RWPE2 (cell line): ENCODE measurements at regions not wholly inside any gene's neighbourhood (a gene's known extent, or its start where the extent isn't known, plus 50 kb on each side); places are given as distances from the start of the nearest gene placed in this dataset.
"Not testable (repeated sequence)": the region's sequence is repeated elsewhere in the genome, so short reads cannot be mapped to it uniquely, and the experiment has no call there.

Source experiments
- ATAC-seq: fragments of 200-7000 bp; cut with Tn5 transposase; 3 replicates; pipeline ENCODE4 v1.9.1; 2021; ENCODE audit warnings: low read depth
- DNase-seq: peaks from one replicate; pipeline ENCODE4 v3.0.0-alpha.2; 2020; ENCODE audit warnings: low spot score
- H3K27ac ChIP-seq: fragments of 450-650 bp; 2 replicates; pipeline ENCODE4 v1.5.1; 2017; ENCODE audit warnings: mild to moderate bottlenecking; ENCODE audit not compliant: poor library complexity, severe bottlenecking
- H3K27me3 ChIP-seq: fragments of 250-450 bp; sonication (Bioruptor Pico); 2 replicates; pipeline ENCODE4 v1.5.1; 2021; ENCODE audit warnings: mild to moderate bottlenecking, moderate library complexity; ENCODE audit not compliant: insufficient read depth, poor library complexity, severe bottlenecking
- H3K36me3 ChIP-seq: fragments of 250-450 bp; sonication (Bioruptor Pico); 2 replicates; pipeline ENCODE4 v1.5.1; 2020; ENCODE audit warnings: low read depth, mild to moderate bottlenecking, moderate library complexity
- H3K4me1 ChIP-seq: fragments of 250-450 bp; sonication (Bioruptor Pico); 2 replicates; pipeline ENCODE4 v1.5.1; 2021; ENCODE audit warnings: mild to moderate bottlenecking, moderate library complexity; ENCODE audit not compliant: insufficient read depth, poor library complexity, severe bottlenecking
- H3K4me3 ChIP-seq: fragments of 250-450 bp; sonication (Bioruptor Pico); 2 replicates; pipeline ENCODE4 v1.5.1; 2021; ENCODE audit warnings: mild to moderate bottlenecking, moderate library complexity; ENCODE audit not compliant: severe bottlenecking
- H3K9me3 ChIP-seq: fragments of 250-450 bp; sonication (Bioruptor Pico); 2 replicates; pipeline ENCODE4 v1.5.1; 2021; ENCODE audit warnings: mild to moderate bottlenecking, moderate library complexity; ENCODE audit not compliant: severe bottlenecking
- CTCF ChIP-seq: fragments of 450-650 bp; IDR thresholded peaks from one replicate; pipeline ENCODE4 v1.5.1; 2017; ENCODE audit warnings: mild to moderate bottlenecking, moderate library complexity; ENCODE audit not compliant: poor library complexity, severe bottlenecking

- H3K4me3 ChIP-seq: no peak overlapping the region
- H3K27ac ChIP-seq: no peak overlapping the region
- no peaks in the 10 kb centered on the region for H3K9me3 ChIP-seq
- H3K4me1 ChIP-seq: peaks cover 11% of the 10 kb centered on the region
- no peak for DNase-seq
- no peak for ATAC-seq
- TF ChIP-seq CTCF: no peak
- H3K36me3 ChIP-seq: no peaks in the 10 kb centered on the region
- no peaks in the 10 kb centered on the region for H3K27me3 ChIP-seq
These were observed 549.0 kb upstream of the GRID2 start for GRCh38 chr4:91754716-91755115.

- H3K9me3 ChIP-seq: no peaks in the 10 kb centered on the region
- no peaks in the 10 kb centered on the region for H3K36me3 ChIP-seq
- H3K27me3 ChIP-seq: no peaks in the 10 kb centered on the region
- no peak for TF ChIP-seq CTCF
- peak overlapping the region; percentile 15 for H3K27ac ChIP-seq
- ATAC-seq (peak; percentile 99), DNase-seq (no peak)
- no peak overlapping the region for H3K4me3 ChIP-seq
- H3K4me1 ChIP-seq: peaks cover 11% of the 10 kb centered on the region
These were observed 545.3 kb upstream of the GRID2 start for GRCh38 chr4:91758487-91758886.

GRCh38 chr4:91764085-91764484 is 539.7 kb upstream of the GRID2 start:
- DNase-seq (no peak), ATAC-seq (no peak)
- Histone ChIP-seq H3K27ac (no peak overlapping the region), H3K4me3 (no peak overlapping the region), H3K36me3 (no peaks in the 10 kb centered on the region), H3K4me1 (no peaks in the 10 kb centered on the region), H3K27me3 (no peaks in the 10 kb centered on the region), H3K9me3 (no peaks in the 10 kb centered on the region)
- TF ChIP-seq CTCF: no peak

- no peak for ATAC-seq
- H3K27ac ChIP-seq: no peak overlapping the region
- no peaks in the 10 kb centered on the region for H3K36me3 ChIP-seq
- DNase-seq: no peak
- H3K4me3 ChIP-seq: no peak overlapping the region
- no peak for TF ChIP-seq CTCF
- no peaks in the 10 kb centered on the region for H3K4me1 ChIP-seq
- no peaks in the 10 kb centered on the region for H3K9me3 ChIP-seq
- no peaks in the 10 kb centered on the region for H3K27me3 ChIP-seq
These were observed 533.9 kb upstream of the GRID2 start for GRCh38 chr4:91769912-91770311.

GRCh38 chr4:91791631-91792030 is 512.1 kb upstream of the GRID2 start:
- peak overlapping the region; percentile 37 for H3K4me3 ChIP-seq
- not testable (repeated sequence) for ATAC-seq, H3K36me3 ChIP-seq, H3K9me3 ChIP-seq, DNase-seq, H3K4me1 ChIP-seq, H3K27me3 ChIP-seq
- H3K27ac ChIP-seq: peak overlapping the region; percentile 41
